ENCODE measurements at regions not wholly inside any gene's neighbourhood (a gene's known extent, or its start where the extent isn't known, plus 50 kb on each side); places are given as distances from the start of the nearest gene placed in this dataset.

DNA sequence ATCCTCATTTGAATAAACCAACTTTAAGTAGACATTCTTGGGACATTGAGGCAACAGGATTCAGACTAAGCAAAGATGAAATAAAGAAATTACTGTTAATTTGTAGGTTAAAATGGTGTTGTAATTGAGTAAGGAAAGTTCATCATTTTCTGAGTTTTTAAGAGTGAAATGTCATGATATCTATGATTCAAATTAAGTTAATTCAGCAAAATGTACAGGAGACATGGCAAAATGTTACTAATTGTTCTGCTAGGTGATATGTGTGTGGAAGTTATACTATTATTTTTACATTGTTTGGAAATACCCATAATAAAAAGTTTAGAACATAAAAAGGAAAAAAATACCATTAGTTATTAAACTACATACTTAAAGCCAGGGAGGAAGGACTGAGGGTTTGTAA is 55.0 kb upstream of the EGLN3 start:
- no peak for TF ChIP-seq CTCF (IDR thresholded peaks at IDR 0.05)
- no peak for TF ChIP-seq EZH2 (IDR thresholded peaks at IDR 0.05; ENCODE audit: borderline replicate concordance, insufficient read depth, low read depth, low read length, poor library complexity, severe bottlenecking)
